Pancreas (tissue), 10 donors: ENCODE measurements at regions not wholly inside any gene's neighbourhood (a gene's known extent, or its start where the extent isn't known, plus 50 kb on each side); places are given as distances from the start of the nearest gene placed in this dataset.

Source experiments
- ATAC-seq, 4 donors: fragments of 200-7000 bp; cut with Tn5 transposase; one replicate each; pipeline versions ENCODE4 v1.8.0 to v1.9.1; 2020; ENCODE audit warnings: mild to moderate bottlenecking in 4 of 4, moderate library complexity in 4 of 4
- DNase-seq, 6 donors: peaks; one replicate each; pipeline ENCODE4 v3.0.0-alpha.2; 2020
- FAIRE-seq: peaks from 2 replicates; lab custom pipeline; 2012; peaks lifted over from hg19 to GRCh38; lab: Jason Lieb, UNC
- H3K27ac ChIP-seq, 4 donors: fragments of 200-600 bp; sonication (generic); 1 replicate in 3 of 4; 2 replicates in 1 of 4; pipeline versions ENCODE4 v1.5.0 to v1.8.0; 2020
- H3K27me3 ChIP-seq, 4 donors: fragments of 200-600 bp; one replicate each; pipeline ENCODE4 v1.8.0; 2021
- H3K36me3 ChIP-seq, 3 donors: fragments of 200-600 bp; sonication (generic) in 1 of 3; one replicate each; pipeline versions ENCODE4 v1.5.0 to v1.8.0; 2020 to 2021
- H3K4me1 ChIP-seq, 3 donors: fragments of 200-600 bp; one replicate each; pipeline ENCODE4 v1.8.0; 2021
- H3K4me3 ChIP-seq, 4 donors: fragments of 200-600 bp; sonication (generic) in 2 of 4; one replicate each; pipeline versions ENCODE4 v1.5.0 to v1.8.0; 2020 to 2021
- H3K9me3 ChIP-seq, 4 donors: fragments of 200-600 bp; one replicate each; pipeline ENCODE4 v1.8.0; 2021
- WGBS, 2 donors: extraction: QIAGEN DNeasy Blood & Tissue Kit; methylation state at CpG; one replicate each; pipeline ENCODE4 v1.1.7; 2013; 5-methylcytosine and 5-hydroxymethylcytosine counted together
- intact Hi-C, 3 donors: fragments of 100-400 bp; cut with DNase I; formaldehyde crosslinking; loops; one replicate each; pipeline versions ENCODE4 v1.11.1 to v1.14.2; 2022
- TF ChIP-seq, protein P1 (sequence below), 4 donors: fragments of 200-600 bp; sonication (generic) in 3 of 4; IDR thresholded peaks; one replicate each; pipeline versions ENCODE4 v1.5.0 to v1.8.0; 2021; ENCODE audit warnings: antibody characterized with exemption in 4 of 4
- donor health status: healthy with polysubstance abuse.
- donor health status: DM: no; HTN: no; CAD: no; lungs with moderate emphysema.
- donor health status: DM: no; HTN: no; CAD: no.
- donor health status: control.
- donor health status: control.
- donor health status: Bipolar disorder and iron deficiency.
- donor health status: DM: yes; HTN: yes; CAD: no.
- donor health status: DM: no; HTN: no; CAD: no.
- donor health status: DM: no; HTN: no; CAD: no.
- donor health status: DM: yes; HTN: yes; CAD: no.

DNA sequence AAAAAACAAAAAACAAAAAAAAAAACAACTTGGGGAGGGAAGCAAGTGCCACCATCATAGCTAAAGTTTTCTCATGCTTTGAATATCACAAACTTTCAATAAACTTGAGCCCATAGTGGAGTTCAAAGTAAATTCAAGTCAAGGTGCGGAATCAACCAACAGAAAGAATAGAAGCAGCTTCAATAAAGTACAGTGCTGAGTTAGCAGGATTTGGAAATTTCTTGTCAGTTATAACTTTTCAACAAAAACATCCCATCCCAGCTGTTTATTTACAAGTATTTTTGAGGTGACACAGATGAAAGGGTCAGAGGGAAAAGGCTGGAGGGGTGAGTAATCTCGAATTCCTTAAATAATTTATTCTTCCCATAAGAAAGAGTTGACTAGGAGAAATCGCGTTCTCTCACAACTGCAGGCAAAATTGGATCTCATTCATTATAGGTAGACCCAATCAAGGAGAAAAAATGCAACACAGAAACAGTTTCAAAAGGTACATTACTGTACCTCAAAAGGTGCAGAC, 477.4 kb upstream of the RASGRP1 start:
- H3K4me3 ChIP-seq = no peak overlapping the region
- peaks cover 0 to 14% (median 11%) of the 10 kb centered on the region in 3 donors for H3K4me1 ChIP-seq
- no peak overlapping the region for H3K27ac ChIP-seq
- no peaks in the 10 kb centered on the region for H3K9me3 ChIP-seq
- H3K27me3 ChIP-seq = no peaks in the 10 kb centered on the region
- H3K36me3 ChIP-seq = no peaks in the 10 kb centered on the region
- TF ChIP-seq, protein P1, sequence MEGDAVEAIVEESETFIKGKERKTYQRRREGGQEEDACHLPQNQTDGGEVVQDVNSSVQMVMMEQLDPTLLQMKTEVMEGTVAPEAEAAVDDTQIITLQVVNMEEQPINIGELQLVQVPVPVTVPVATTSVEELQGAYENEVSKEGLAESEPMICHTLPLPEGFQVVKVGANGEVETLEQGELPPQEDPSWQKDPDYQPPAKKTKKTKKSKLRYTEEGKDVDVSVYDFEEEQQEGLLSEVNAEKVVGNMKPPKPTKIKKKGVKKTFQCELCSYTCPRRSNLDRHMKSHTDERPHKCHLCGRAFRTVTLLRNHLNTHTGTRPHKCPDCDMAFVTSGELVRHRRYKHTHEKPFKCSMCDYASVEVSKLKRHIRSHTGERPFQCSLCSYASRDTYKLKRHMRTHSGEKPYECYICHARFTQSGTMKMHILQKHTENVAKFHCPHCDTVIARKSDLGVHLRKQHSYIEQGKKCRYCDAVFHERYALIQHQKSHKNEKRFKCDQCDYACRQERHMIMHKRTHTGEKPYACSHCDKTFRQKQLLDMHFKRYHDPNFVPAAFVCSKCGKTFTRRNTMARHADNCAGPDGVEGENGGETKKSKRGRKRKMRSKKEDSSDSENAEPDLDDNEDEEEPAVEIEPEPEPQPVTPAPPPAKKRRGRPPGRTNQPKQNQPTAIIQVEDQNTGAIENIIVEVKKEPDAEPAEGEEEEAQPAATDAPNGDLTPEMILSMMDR (IDR thresholded peaks at IDR 0.05) = no peak
- no peak for DNase-seq
- FAIRE-seq = no peak
- WGBS, 2 donors = 78 to 80% methylated on average over 4 of the region's 4 CpGs
- intact Hi-C loops = no loop called here
- no peak for ATAC-seq

DNA sequence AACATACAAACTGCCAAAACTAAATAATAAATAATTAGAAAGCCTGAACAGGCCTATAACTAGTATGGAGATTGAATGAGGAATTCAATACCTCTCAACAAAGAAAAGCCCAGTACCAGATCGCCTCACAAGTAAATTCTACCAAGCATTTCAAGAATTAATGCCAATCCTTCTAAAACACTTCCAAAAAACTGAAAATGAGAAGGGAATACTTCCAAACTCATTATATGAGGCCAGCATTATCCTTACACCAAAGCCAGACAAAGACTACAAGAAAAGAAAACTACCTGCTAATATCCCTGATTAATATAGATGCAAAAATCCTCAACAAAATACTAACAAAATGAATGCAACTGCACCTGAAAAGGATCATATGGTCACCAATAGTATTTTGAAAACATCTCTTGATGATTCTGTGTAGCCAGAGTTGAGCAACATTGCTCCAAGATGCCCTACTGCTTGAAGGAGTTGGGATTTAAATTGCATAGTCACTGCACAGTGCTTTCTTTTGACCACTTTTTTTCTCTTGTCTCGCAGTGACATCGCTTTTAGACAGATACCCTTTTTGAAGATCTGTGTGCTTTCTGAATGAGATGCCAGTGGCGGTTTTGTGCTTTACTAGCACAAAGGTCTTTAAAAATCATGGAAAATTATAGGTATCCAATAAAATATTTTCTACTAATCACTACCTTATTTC, 487.2 kb upstream of the RASGRP1 start:
- intact Hi-C loops = no loop called here
- no peak overlapping the region for H3K27ac ChIP-seq
- FAIRE-seq (no peak), DNase-seq (no peak), ATAC-seq (no peak)
- H3K36me3 ChIP-seq = no peaks in the 10 kb centered on the region
- TF ChIP-seq, protein P1 (IDR thresholded peaks at IDR 0.05) = no peak
- 95% methylated on average over 4 of the region's 4 CpGs for WGBS, 2 donors
- no peak overlapping the region for H3K4me3 ChIP-seq
- no peaks in the 10 kb centered on the region for H3K4me1 ChIP-seq
- no peaks in the 10 kb centered on the region for H3K27me3 ChIP-seq
- no peaks in the 10 kb centered on the region for H3K9me3 ChIP-seq

DNA sequence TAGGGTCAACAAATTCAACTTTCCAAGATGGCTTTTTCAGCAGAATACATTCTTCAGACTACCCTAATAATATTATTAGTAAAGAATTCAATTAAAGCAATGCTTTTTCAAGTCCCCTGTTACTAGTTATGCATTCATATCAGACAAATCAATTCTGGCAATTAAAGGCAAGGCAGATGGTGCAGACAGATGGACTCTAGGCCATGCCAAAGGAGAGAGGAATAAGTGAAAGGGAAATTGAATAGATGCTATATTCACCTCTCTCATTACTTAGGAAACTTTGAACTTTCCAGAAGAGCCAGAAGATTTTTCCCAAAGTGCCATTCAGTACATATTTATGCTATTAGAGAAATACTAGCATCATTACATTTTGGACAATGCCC, 487.7 kb upstream of the RASGRP1 start:
- no peak for ATAC-seq
- Histone ChIP-seq H3K27ac (no peak overlapping the region), H3K27me3 (no peaks in the 10 kb centered on the region), H3K36me3 (no peaks in the 10 kb centered on the region), H3K4me1 (no peaks in the 10 kb centered on the region), H3K4me3 (no peak overlapping the region), H3K9me3 (no peaks in the 10 kb centered on the region)
- intact Hi-C loops = no loop called here
- TF ChIP-seq, protein P1 (IDR thresholded peaks at IDR 0.05) = no peak
- FAIRE-seq = no peak
- no peak for DNase-seq

DNA sequence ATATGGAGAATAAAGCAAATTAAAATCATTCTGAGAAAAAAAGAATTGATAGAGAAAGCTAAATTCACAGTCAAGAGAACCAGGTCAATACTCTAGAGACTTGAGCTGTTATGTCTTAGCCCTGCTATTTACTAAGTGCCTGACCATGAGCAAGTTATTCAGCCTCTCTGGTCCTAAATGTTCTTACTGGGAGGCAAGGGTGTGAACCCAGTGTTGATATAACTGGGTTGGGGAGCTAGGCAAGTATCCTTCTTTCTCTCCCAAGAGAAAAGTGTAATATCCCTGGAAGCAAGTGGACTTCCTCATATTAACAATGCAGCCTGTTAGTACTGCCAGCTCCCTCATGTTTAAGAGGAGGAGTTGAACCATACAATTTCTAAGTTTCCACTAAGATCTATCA, 488.9 kb upstream of the RASGRP1 start:
- intact Hi-C loops = no loop called here
- Histone ChIP-seq H3K4me1 (no peaks in the 10 kb centered on the region), H3K9me3 (no peaks in the 10 kb centered on the region), H3K4me3 (no peak overlapping the region), H3K27me3 (no peaks in the 10 kb centered on the region), H3K36me3 (no peaks in the 10 kb centered on the region), H3K27ac (no peak overlapping the region)
- ATAC-seq (no peak), DNase-seq (no peak), FAIRE-seq (no peak)
- TF ChIP-seq, protein P1 (IDR thresholded peaks at IDR 0.05) = no peak

DNA sequence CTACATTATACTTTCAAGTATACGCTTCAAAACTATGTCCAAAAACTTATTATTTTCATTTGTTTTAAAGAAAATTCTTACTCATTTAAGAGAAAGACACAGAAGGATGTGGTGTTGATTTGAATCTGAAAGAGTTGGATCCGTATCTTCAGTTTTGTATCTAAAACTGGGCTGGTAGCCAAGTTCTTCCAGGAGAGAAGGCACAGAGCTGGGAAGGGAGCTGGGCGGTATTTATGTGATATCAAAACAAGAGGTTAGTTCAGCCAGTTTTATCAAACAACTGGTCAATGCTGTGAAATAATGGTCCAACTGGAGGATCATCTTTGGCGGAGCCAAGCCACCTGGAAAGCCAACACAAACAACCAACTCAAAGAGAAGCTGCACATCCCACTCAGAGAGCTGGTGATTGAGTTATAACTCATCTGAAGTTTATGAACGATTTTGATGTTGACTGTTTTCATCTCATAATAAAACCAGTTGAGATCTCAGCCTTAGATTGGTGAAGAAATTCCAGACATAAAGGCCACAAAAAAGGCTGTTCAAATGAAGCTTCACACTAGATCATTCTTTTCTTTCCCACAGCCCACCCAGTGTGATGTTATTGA, 489.6 kb upstream of the RASGRP1 start:
- no peak for ATAC-seq
- Histone ChIP-seq H3K27me3 (no peaks in the 10 kb centered on the region), H3K4me3 (no peak overlapping the region), H3K4me1 (no peaks in the 10 kb centered on the region), H3K36me3 (no peaks in the 10 kb centered on the region), H3K27ac (no peak overlapping the region), H3K9me3 (no peaks in the 10 kb centered on the region)
- TF ChIP-seq, protein P1 (IDR thresholded peaks at IDR 0.05) = no peak
- DNase-seq = no peak
- WGBS, 2 donors = 81 to 84% methylated on average over 5 of the region's 5 CpGs
- intact Hi-C loops = no loop called here
- no peak for FAIRE-seq
